PC-9 (cell line): ENCODE measurements at regions not wholly inside any gene's neighbourhood (a gene's known extent, or its start where the extent isn't known, plus 50 kb on each side); places are given as distances from the start of the nearest gene placed in this dataset.

Source experiments
- BruUV-seq: library from RNA; stranded (reverse); fragments of 400-500 nt; replicated peaks from 2 replicates; lab custom pipeline; 2021; lab: Mats Ljungman, UMichigan
- CTCF ChIA-PET: fragments of 300-600 bp; sonication (Branson Sonifier 250); formaldehyde crosslinking; loops from one replicate; lab custom pipeline; 2022; ENCODE audit warnings: antibody characterized with exemption; lab: Charles Lee
- POLR2A ChIA-PET: fragments of 300-600 bp; sonication (Branson Sonifier 250); formaldehyde crosslinking; loops from one replicate; lab custom pipeline; 2022; ENCODE audit warnings: antibody characterized with exemption; ENCODE audit not compliant: unreplicated experiment; lab: Charles Lee
- DNase-seq, 2 experiments: peaks; one replicate each; pipeline versions ENCODE4 v3.0.0 to v3.0.0-alpha.2; 2015 to 2022; ENCODE audit warnings: mixed read lengths in 1 of 2
- H2AFZ ChIP-seq: fragments of 200-600 bp; sonication (generic); 2 replicates; pipeline ENCODE4 v1.8.1; 2017; ENCODE audit warnings: antibody characterized with exemption
- H3F3A ChIP-seq: fragments of 200-600 bp; sonication (generic); 2 replicates; pipeline ENCODE4 v1.8.1; 2017; ENCODE audit warnings: antibody characterized with exemption, mild to moderate bottlenecking, low read depth; ENCODE audit not compliant: insufficient read depth
- H3K27ac ChIP-seq: fragments of 200-600 bp; sonication (generic); 2 replicates; pipeline ENCODE4 v1.6.1; 2016; ENCODE audit warnings: mixed run types
- H3K27me3 ChIP-seq: fragments of 200-600 bp; sonication (generic); 2 replicates; pipeline ENCODE4 v1.6.1; 2016; ENCODE audit warnings: low read depth, mixed run types; ENCODE audit not compliant: insufficient read depth
- H3K36me3 ChIP-seq: fragments of 200-600 bp; sonication (generic); 2 replicates; pipeline ENCODE4 v1.6.1; 2016; ENCODE audit warnings: low read depth, mixed run types
- H3K4me1 ChIP-seq: fragments of 200-600 bp; sonication (generic); replicated peaks from 2 replicates; pipeline ENCODE4 v1.6.1; 2016; ENCODE audit warnings: mixed run types; ENCODE audit not compliant: insufficient read depth
- H3K4me2 ChIP-seq: fragments of 200-600 bp; sonication (generic); 2 replicates; pipeline ENCODE4 v1.6.1; 2017; ENCODE audit warnings: mixed run types
- H3K4me3 ChIP-seq: fragments of 200-600 bp; sonication (generic); 2 replicates; pipeline ENCODE4 v1.6.1; 2016; ENCODE audit warnings: mixed run types
- H3K79me2 ChIP-seq: fragments of 200-600 bp; sonication (generic); 2 replicates; pipeline ENCODE4 v1.6.1; 2017; ENCODE audit warnings: low read depth, mixed run types
- H3K9me2 ChIP-seq: fragments of 200-600 bp; sonication (generic); 2 replicates; pipeline ENCODE4 v1.8.1; 2017; ENCODE audit warnings: mild to moderate bottlenecking; ENCODE audit not compliant: insufficient read depth
- H3K9me3 ChIP-seq: fragments of 200-600 bp; sonication (generic); 2 replicates; pipeline ENCODE4 v1.8.1; 2016; ENCODE audit warnings: low read depth; ENCODE audit not compliant: insufficient read depth
- H4K20me1 ChIP-seq: fragments of 200-600 bp; sonication (generic); 2 replicates; pipeline ENCODE4 v1.8.1; 2017; ENCODE audit not compliant: insufficient read depth
- CTCF ChIP-seq: fragments of 200-600 bp; sonication (generic); conservative IDR thresholded peaks from 2 replicates; pipeline ENCODE4 v1.6.1; 2017; ENCODE audit warnings: mixed run types, antibody characterized with exemption, mild to moderate bottlenecking, moderate library complexity
- EZH2 ChIP-seq: fragments of 200-600 bp; sonication (generic); IDR thresholded peaks from 2 replicates; pipeline ENCODE4 v1.8.0; 2017; ENCODE audit warnings: antibody characterized with exemption, low read depth
- intact Hi-C: fragments of 100-400 bp; cut with micrococcal nuclease; formaldehyde crosslinking; loops from one replicate; pipeline ENCODE4 v1.10.0; 2022; ENCODE audit not compliant: unreplicated experiment

DNA sequence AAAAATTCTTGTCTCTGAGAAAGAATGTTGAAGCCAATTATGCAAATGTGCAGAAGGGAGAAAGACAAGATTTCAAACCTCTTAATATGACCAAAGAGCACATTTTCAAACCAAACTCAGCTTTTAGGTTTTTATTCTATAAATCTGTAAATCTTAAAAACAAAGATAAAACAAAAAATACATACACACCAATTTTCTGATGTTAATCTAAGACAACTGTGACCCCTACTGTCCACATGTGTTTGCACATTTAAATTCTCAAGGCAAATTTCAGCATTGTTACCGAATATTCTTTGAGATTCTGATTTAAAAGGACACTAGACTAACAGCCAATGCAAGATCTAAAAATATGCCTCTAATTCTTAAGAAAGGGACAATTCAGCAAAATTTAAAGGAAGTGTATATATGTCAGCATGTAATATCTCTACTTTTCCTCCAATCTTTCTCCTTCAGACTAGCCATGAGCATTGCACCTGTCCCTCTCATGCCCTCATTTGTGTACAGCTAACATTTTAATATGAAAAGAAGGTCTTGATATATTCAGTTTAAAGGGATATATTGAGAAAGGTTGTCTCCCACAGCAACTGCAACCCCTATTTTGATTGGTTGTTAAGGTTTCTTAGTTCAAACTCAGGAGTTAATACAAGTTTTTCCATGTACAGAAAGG, 417.9 kb downstream of the IPMK start:
- intact Hi-C loops = loop anchor here (1.0 to 10.0 kb wide), 2 partner anchors 133 to 515 kb away; no protein-coding TSS in a partner anchor
- no peaks in the 10 kb centered on the region for H3K27me3 ChIP-seq
- TF ChIP-seq EZH2 = no peak
- TF ChIP-seq CTCF = peak; percentile 75
- DNase-seq = no peak
- BruUV-seq = no TSS peak
- no peaks in the 10 kb centered on the region for H3F3A ChIP-seq
- no peak overlapping the region for H3K4me2 ChIP-seq
- ChIA-PET POLR2A (no interaction called here), CTCF (no interaction called here)
- H3K27ac ChIP-seq = no peak overlapping the region
- no peak overlapping the region for H3K4me3 ChIP-seq
- no peaks in the 10 kb centered on the region for H3K36me3 ChIP-seq
- H3K79me2 ChIP-seq = no peaks in the 10 kb centered on the region
- no peaks in the 10 kb centered on the region for H3K4me1 ChIP-seq
- no peaks in the 10 kb centered on the region for H3K9me3 ChIP-seq
- no peaks in the 10 kb centered on the region for H3K9me2 ChIP-seq
- no peaks in the 10 kb centered on the region for H4K20me1 ChIP-seq
- no peak overlapping the region for H2AFZ ChIP-seq

GRCh38 chr10:57846307-57847065, 421.2 kb downstream of the IPMK start:
- POLR2A ChIA-PET = no interaction called here
- no peak overlapping the region for H3K4me3 ChIP-seq
- DNase-seq = no peak
- intact Hi-C loops = loop anchor here (10.0 kb wide), 1 partner anchor 512 kb away; no protein-coding TSS in a partner anchor
- CTCF ChIA-PET = no interaction called here
- H3K4me2 ChIP-seq = no peak overlapping the region
- H2AFZ ChIP-seq = no peak overlapping the region
- no peaks in the 10 kb centered on the region; the same call in 1 of the 2 replicates for H3K9me3 ChIP-seq
- no peaks in the 10 kb centered on the region for H3K79me2 ChIP-seq
- H4K20me1 ChIP-seq = no peaks in the 10 kb centered on the region
- H3K4me1 ChIP-seq = no peaks in the 10 kb centered on the region
- BruUV-seq = no TSS peak
- no peak overlapping the region for H3K27ac ChIP-seq
- H3K36me3 ChIP-seq = no peaks in the 10 kb centered on the region
- TF ChIP-seq CTCF (no peak), EZH2 (no peak)
- no peaks in the 10 kb centered on the region for H3K9me2 ChIP-seq
- H3F3A ChIP-seq = no peaks in the 10 kb centered on the region
- H3K27me3 ChIP-seq = no peaks in the 10 kb centered on the region

- H3K9me2 ChIP-seq = no peaks in the 10 kb centered on the region
- no TSS peak for BruUV-seq
- no peaks in the 10 kb centered on the region for H3F3A ChIP-seq
- H3K4me2 ChIP-seq = no peak overlapping the region
- no peaks in the 10 kb centered on the region for H3K36me3 ChIP-seq
- no peaks in the 10 kb centered on the region for H3K27me3 ChIP-seq
- no peak overlapping the region for H3K4me3 ChIP-seq
- H3K9me3 ChIP-seq = no peaks in the 10 kb centered on the region; the same call in 1 of the 2 replicates
- H3K79me2 ChIP-seq = no peaks in the 10 kb centered on the region
- DNase-seq = no peak
- no peak for TF ChIP-seq EZH2
- TF ChIP-seq CTCF = no peak
- no peak overlapping the region for H2AFZ ChIP-seq
- H4K20me1 ChIP-seq = no peaks in the 10 kb centered on the region
- intact Hi-C loops = loop anchor here (10.0 kb wide), 1 partner anchor 510 kb away; no protein-coding TSS in a partner anchor
- H3K27ac ChIP-seq = no peak overlapping the region
- POLR2A ChIA-PET = no interaction called here
- H3K4me1 ChIP-seq = no peaks in the 10 kb centered on the region
- CTCF ChIA-PET = no interaction called here
Observed at GRCh38 chr10:57844387-57844998, 423.2 kb downstream of the IPMK start.
